GM19240 (cell line): ENCODE measurements at regions not wholly inside any gene's neighbourhood (a gene's known extent, or its start where the extent isn't known, plus 50 kb on each side); places are given as distances from the start of the nearest gene placed in this dataset.
"Not testable (repeated sequence)": the region's sequence is repeated elsewhere in the genome, so short reads cannot be mapped to it uniquely, and the experiment has no call there.

Experiments used
- DNase-seq: peaks from one replicate; pipeline ENCODE4 v3.0.0; 2011; ENCODE audit warnings: low spot score; ENCODE audit not compliant: insufficient read length

DNA sequence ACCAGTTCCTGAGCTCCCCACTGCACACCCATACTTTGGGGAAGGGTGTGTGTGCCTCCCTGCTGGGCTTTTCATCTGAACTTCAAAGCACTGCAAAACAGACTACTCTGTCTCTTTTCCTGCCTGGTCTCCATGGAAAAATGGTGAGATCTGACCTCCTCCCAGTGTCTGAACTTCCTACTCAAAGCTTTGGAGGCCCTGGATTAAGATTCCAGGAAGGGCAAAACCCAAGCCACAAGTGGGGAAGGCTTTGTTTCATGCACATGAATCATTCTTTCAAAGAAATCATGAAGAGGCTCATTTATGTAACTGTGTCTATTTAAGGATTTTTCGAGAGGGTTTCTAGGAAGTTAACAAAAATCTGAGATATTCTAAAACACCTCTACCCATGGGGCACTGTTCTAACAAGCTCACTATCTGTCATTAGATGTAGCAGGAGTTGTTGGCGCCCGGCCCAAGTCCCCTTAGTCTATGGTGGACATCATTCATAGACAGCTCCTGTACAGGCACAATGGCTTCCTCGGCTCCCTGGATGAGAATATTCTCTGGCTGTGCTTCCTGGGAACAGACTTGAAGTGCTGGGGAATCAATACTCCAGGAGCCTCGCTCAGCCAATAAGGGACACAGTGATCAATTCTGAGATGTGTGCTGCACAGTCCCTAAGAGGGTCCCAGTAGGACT is 224.0 kb downstream of the KTN1 start:
- no peak for DNase-seq

DNA sequence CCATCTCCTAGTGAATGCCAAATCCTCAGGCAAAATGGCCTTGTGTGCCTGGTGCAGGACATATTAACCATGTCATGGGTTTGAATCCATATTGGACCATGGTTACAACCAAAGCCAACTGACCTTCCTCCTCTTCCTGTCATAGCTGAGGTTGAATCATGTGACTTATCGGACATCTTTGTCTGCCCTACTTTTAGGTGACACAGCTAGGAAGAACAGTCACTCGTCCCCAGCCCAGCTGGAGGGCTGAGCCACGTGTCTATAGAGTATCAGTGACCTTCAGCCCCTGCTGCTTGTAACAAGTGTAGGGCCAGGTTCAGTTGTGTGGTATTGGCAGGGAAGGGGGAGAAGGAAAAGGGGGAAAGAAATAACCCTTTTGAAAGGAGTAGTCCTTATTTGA is 225.2 kb downstream of the KTN1 start:
- no peak for DNase-seq

DNA sequence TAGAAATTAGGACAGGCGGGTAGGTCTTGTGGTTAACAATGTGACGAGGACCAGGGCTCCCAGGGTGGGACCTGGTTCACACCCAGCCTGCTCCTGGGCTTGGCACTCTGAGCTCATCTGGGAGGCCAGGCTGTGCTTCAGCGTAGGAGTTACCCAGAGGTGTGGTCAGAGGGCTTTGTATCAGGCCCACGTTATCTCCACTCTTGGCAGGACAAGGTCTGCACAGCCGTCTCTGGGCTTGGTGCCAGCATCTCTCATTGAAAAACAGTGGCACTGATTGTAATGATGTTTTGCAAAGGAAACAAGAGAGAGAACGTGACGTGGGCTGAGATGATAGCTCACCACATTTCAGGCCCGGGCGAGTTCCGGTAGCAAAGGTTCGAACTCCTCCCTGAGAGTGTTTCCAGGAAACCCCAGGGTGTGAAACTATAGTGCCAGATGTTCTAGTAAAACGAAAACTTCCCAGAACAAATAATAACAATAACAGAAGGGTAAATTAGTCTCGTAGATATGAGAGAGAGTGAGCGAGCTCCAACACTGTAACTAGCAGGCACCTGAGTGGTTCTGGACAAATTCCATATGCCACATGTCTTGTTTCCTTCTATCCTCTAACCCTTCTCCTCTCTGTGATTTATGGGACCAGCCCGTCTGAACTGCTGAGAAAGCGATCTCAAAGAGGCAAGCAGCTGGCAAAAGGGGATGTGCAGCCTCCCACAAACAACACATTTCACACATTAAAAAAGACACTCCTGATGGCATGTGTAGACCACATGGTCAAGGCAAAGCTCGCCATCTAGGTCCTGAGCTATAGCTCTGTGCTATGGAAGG is 227.3 kb downstream of the KTN1 start:
- no peak for DNase-seq

DNA sequence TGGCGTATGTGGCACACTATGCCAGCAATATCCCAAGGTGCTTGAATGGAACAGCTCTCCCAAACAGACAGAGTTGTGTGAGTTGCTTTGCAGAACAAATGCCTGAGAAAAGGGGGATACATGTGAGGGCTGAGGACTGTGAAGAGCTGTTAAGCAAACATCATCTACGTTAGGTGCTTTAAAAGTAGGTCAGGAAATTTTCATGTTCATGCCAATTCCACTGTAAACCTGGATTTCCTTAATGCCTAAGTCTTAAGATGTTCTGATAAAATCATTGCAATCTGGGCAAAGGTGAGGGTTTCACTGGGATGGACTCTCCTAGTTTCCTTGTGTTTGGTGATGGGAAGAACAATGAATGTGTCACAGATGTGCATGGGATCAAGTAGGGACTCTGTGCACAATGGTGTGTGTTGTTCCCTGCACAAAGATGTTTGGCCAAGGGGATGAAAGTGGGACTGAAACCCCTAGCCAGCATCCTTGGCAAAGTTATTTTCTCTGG is 227.9 kb downstream of the KTN1 start:
- no peak for DNase-seq

DNA sequence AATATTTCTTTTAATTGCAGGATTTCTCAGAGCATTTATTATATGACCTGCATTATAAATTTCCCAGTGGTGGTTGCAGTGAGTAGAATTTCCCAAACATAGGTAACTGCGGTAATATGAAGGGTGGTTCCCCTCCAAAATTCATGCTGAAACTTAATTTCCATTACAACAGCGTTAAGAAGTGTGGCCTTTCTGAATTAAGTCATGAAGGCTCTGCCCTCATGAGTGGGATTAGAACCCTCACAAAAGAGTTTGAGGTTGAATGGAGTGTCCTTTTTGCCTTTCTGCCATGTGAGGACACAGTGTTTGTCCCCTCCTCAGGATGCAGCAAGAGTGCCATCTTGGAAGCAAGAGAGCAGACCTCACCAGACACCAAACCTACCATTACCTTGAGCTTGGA is 233.6 kb downstream of the KTN1 start:
- no peak for DNase-seq

DNA sequence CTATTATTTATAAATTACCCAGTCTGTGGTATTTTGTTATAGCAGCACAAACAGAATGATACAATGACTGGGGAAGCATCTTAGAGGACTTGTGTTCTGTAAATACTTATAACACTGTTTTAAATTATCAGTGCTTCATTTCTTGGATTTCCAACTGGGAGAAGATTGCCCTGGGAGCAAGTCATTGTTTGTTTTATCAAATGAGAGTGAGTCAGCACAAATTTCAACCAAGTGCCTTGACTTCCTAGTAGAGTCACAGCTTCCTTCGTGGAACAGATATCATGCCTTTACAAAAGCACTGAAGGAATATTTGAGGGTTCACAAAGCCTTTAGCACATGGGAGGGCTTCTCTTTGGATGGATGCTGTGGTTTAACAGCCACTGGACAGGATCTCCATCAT is 234.1 kb downstream of the KTN1 start:
- no peak for DNase-seq

DNA sequence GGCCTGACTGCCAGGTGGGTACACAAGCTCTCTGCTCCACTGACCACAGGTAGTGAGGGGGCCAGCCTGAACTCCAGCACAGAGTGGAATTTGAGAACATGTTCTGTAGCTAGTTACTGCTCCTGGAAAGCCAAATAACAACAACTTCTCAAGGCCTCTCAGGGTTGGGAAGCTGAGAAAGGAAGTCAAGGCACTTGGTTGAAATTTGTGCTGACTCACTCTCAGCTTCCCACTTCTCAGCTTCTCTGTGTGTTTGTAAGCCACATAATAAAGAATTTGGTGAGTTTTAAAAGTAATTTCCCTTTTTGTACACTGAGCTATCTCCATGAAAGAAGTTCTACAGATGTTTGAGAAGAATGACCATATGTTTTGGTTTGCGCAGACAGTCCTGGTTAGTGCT is 234.9 kb downstream of the KTN1 start:
- no peak for DNase-seq

DNA sequence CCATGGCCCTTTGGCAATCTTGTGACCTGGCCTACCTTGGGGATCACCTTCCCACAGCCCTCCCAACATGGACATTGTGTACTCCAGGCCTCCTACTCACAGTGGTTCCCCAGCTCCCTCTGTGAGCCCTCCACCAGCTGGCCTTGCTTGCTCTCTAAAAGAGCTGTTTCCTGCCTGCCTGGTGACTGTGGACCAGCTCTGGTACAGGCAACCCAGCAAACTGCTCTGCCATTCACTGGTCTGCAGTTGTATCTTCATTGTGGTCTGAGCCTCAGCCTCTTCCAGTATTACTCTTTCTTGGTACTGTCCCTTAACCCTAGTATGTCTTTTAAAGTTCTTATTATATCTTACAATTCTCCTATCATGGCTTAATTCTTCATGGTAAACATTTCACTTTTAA is 236.2 kb downstream of the KTN1 start:
- DNase-seq: no peak

DNA sequence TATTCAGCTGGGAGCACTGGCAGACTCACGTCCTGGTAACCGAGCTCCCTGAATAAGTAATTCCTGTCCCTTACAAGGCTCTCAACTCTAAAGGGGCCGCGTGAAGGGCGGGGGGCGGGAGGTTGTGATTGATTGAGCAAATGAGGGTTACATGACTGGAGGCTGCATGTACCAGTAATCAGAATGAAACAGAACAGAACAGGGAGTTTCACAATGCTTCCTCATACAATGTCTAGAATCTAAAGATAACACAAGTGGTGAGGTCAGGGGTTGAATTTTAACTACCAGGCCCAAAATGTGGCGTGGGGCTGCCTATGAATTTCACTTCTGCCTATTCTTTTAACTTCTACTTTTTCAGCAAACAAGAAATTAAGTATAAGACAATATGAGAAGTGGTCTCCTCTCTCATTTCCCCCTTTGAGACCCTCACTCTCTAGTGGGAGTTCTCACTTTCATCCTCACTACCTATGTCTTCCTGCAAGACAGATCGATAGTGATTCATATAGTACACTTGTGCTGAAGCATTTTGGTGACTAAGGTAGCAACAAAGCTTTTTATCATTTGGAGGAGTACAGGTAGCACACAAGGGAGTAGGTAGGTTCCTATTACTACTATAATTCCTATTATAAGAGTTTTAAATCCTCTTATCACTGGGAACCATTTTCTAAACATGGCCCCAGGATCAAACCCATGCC is 239.8 kb downstream of the KTN1 start:
- no peak for DNase-seq

DNA sequence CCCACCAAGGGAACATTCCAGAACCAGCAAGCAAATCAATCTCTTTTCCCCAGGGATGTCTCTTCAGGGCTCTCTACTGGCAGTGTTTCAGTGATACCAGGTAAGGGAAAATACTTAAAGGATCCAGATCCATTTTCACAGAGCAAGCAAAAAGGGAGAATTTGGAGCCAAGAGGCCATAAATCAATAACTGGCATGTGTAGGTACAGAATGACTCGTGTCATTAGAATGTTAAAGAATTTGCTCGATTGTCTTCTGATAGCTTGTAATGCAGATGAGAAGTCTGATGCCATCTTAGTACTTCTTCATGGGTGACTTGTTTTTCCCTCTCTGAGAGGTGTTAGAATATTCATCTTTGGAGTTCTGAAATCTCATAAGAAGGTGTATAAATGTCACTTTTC is 242.9 kb downstream of the KTN1 start:
- no peak for DNase-seq

DNA sequence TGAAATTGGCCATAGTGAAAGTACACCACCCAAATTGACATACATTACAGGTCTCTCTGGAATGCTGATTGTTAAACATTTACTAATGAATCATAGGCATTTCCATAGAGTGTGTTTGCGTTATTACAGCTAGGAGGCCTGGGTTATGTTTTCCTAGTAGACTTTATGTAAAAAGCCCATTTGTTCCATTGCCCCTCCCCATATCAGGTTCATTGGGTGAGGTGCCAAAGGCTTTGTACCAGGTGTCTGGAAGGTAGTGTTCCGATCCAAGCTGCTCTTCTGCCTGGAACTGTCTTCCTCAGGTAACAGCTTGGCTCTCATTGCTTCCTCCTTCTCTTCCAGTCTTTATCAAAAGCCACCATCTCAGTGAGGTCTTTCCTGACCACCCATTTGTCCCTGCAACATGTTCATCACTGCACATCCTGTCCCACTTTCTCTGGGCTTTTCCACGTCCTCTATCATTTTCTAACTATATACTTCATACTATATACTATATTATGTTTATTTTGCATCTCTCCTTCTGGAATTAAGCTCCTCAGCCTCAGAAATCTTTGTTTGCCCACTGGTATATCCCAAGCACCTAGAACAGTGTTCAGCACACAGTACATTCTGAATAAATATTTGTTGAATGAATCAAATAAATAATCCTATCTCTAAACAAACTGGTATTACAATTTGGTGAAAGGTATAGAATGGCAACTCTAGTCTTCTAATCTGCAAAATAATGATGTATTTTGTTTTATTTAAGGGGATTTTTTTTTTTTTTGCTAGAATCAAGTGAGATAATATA is 252.3 kb downstream of the KTN1 start:
- no peak for DNase-seq

DNA sequence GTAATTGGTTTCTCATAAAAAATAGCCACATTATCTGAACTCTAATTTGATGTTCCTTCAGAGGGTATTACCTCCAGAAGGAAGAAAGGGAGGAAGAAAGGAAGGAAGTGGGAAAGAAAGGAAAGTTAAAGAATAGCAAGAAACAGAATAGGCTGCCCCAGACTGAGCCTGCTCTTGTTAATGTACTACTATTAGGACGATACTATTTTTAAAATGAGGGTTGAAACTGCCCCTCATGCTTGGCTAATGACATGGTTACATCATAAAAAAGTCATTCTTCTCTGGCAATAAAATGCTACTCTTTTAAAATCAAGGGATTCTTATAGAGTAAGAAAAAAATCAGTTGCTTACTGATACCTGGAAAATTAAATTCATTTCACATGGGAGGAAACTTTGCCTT is 253.0 kb downstream of the KTN1 start:
- DNase-seq: no peak

DNA sequence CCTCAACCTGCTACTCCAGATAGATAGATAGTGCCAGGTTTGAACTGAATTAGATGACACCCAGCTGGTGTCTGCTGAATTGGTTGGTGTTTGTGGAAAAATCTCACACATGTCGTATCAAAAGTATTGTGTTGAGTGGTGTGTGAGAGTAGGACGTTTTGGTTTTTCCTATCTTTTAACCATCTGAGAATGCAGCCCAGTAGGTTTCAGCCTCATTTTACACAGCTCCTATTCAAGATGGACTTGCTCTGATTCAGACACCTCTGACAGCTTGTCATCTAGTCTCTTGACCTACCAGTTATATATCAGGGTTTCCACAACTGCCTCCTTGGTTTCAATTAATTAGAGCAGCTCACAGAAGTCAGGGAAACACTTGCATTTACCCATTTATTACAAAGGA is 254.4 kb downstream of the KTN1 start:
- no peak for DNase-seq

DNA sequence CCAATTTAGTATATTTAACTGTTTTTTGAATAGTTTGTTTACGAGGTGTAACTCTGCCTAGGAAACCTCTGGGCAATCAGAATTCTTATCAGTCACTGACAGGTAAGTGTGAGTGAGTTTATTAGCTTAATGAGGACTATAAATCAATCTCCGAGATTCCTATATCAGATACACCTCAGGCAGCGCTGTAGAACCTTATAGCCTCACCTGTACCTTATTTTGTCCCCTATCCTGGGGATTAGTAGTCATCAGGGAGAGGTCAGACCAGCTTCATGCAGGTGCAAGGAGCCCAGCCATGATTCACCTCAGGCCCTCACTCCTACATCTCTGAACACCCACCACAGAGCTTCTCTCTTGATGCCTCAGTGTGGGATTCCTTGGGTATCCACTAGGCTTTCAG is 256.0 kb downstream of the KTN1 start:
- DNase-seq: no peak

DNA sequence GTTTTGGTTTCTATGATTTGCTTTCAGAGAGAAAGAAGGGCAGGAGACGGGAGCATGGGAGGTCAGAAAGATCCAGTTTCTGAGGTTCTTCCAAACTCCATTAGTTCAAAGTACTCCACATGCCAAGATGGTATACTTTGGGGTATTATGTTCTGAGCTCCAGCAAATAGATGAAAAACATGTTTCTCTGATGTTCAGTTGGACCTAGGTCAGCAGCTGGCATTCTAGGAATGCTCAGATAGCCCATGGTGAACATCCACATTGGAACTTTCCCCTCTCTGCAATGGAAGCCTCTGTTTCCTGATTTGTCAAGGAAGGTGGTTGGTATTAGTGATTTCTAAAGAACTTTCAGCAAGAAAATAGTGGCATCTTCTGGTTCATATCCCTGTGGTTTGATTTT is 257.5 kb downstream of the KTN1 start:
- no peak for DNase-seq

DNA sequence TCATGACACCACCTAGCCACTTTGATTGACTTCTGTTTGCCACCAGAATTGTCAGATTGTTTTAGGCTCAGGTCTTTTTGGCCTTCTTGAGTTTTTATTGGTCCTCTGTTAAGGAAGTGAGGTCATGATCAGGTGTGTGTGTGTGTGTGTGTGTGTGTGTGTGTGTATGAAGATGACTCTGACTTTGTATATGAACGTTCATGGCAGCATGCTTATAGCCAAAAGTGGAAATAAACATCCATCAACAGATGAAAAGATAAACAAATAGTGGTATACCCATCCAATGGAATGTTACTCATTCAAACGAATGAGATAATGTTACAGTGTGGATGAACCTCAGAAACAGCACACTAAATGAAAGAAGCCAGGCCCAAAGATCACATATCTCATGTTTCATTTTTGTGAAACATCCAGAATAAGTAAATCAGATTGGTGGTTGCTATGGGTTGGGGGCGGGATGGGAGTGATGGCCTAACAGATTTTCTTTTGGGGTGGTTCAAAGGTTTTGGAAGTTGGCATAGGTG is 258.6 kb downstream of the KTN1 start:
- DNase-seq: no peak

DNA sequence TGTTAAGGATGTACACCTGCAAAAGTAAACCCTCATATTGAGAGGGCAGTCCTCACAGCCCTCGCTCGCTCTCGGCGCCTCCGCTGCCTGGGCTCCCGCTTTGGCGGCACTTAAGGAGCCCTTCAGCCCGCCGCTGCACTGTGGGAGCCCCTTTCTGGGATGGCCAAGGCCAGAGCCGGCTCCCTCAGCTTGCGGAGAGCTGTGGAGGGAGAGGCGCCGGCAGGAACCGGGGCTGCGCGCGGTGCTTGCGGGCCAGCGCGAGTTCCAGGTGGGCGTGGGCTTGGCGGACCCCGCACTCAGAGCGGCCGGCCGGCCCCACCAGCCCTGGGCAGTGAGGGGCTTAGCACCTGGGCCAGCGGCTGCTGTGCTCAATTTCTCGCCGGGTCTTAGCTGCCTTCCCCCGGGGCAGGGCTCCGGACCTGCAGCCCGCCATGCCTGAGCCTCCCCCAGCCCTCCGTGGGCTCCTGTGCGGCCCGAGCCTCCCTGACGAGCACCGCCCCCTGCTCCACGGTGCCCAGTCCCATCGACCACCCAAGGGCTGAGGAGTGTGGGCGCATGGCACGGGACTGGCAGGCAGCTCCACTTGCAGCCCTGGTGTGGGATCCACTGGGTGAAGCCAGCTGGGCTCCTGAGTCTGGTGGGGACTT is 259.4 kb downstream of the KTN1 start:
- not testable (repeated sequence) for DNase-seq

DNA sequence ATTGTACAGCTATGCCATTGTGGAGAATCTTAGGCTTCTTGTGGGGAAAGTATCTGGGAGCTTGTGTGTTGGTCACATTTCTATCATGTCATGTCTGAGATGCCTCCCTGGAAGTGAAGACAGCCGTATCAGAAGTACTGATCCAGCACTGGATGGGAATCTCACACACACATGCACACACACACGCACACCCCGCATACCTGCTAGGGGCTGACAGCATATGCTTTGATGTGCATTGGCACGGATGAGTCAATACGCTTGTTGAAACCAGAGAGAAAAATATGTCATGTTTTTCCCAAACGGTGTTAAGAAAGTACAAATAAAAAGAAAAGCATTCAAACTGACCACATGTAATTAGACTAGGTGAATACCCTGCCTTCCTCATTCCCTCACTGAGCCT is 260.8 kb downstream of the KTN1 start:
- no peak for DNase-seq

DNA sequence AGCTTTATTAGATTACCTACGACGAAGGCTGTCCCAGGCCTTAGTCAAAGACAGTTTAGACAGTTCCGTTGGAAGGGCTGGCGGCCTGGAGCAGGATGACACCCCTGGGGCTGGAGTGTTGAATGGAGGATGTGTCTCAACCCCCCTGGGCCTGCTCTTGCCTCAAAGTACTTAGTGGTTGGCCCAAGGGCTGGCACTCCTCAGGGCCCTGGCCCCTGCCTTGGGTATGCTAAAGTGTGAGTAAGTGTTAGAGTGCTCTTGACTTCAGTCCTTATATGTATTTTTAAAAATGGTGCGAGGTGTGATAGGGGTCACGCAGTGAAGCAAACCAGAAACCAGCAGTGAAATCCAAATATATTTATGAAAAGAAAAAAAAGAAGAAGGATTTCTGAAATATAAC is 261.6 kb downstream of the KTN1 start:
- no peak for DNase-seq

DNA sequence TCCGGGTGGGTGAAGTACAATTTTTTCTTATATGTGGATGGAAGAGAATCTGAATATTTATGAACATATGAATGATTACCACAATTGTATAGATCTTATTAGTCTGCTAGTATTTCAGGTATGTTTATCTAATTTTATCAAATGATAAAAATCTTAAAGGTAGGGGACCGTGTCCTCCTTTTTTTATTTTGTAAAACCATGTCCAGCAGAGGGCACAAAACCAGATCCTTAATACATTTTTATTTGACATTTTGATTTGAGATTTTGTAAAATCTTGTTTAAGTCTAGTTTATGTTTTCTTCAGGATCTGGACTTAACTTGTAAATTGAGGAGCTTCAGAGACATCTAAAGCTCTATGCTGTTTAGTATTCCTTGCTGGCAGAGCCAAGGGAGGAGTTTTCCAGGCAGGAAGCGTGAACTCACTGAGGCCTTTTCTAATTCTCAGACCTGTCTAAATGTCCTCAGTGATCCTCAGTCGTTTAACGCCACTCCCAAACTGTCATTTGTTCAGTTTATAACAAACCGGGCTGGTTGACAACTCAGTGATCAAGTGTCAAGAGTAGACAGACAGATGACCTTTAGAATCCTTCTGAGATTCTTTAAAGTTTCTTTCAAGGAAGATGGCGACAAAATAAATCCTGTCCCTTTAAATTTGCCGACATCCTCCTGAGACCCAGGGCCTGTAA is 263.9 kb downstream of the KTN1 start:
- DNase-seq: no peak
